ENCODE measurements at regions not wholly inside any gene's neighbourhood (a gene's known extent, or its start where the extent isn't known, plus 50 kb on each side); places are given as distances from the start of the nearest gene placed in this dataset.

- Histone ChIP-seq H3K36me3 (no peaks in the 10 kb centered on the region), H3K4me1 (ENCODE audit: low read depth) (no peaks in the 10 kb centered on the region), H3K4me3 (no peak overlapping the region), H3K27me3 (no peaks in the 10 kb centered on the region), H3K27ac (no peak overlapping the region), H3K9me3 (ENCODE audit: low read depth) (no peaks in the 10 kb centered on the region)
- TF ChIP-seq, protein P1, sequence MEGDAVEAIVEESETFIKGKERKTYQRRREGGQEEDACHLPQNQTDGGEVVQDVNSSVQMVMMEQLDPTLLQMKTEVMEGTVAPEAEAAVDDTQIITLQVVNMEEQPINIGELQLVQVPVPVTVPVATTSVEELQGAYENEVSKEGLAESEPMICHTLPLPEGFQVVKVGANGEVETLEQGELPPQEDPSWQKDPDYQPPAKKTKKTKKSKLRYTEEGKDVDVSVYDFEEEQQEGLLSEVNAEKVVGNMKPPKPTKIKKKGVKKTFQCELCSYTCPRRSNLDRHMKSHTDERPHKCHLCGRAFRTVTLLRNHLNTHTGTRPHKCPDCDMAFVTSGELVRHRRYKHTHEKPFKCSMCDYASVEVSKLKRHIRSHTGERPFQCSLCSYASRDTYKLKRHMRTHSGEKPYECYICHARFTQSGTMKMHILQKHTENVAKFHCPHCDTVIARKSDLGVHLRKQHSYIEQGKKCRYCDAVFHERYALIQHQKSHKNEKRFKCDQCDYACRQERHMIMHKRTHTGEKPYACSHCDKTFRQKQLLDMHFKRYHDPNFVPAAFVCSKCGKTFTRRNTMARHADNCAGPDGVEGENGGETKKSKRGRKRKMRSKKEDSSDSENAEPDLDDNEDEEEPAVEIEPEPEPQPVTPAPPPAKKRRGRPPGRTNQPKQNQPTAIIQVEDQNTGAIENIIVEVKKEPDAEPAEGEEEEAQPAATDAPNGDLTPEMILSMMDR (IDR thresholded peaks at IDR 0.05; ENCODE audit: low read depth, low read length): no peak
- no peak for DNase-seq (ENCODE audit: low read depth in 1 of 2, low spot score in 1 of 2)
Measured at GRCh38 chr5:42015681-42016080, 90.6 kb downstream of the FBXO4 start.

DNA sequence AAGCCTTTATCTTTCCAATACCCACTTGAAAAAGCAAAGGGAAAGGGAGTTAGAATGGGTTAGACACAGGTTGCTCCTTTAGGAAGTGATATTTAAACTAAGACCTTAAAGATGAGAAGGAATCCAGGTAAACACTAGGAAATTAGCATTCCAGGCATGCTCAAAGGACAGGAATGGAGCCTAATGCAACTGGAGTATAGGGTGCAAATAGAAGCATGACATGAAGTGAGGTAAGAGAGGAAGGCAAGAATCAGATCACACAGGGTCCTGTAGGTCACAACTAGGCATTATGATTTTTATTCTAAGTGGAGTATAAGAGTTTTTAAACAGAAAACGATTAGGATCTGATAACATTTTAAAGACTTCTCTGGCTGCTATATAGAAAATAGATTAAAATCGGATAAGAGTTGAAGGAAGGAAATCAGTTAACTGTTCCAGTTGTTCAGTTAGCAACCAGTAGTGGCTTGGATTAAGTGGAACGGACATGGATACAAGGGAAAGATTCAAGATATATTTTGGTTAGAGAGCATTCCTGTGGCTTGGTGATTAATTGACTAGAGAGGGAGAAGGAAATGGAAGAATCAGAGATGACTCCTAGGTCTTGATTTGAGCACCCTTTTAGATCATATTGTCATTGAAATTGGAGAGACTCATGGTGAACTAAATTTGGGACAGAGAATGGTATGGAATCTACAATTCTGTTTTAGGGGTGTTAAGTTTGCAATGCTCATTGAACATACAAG, 95.9 kb downstream of the FBXO4 start:
- no peak overlapping the region for H3K4me3 ChIP-seq
- no peaks in the 10 kb centered on the region for H3K27me3 ChIP-seq
- DNase-seq (ENCODE audit: low read depth in 1 of 2, low spot score in 1 of 2): peak in 1 of 2 donors; percentile 6
- no peak overlapping the region for H3K27ac ChIP-seq
- TF ChIP-seq, protein P1 (IDR thresholded peaks at IDR 0.05; ENCODE audit: low read depth, low read length): no peak
- no peaks in the 10 kb centered on the region for H3K36me3 ChIP-seq
- H3K9me3 ChIP-seq (ENCODE audit: low read depth): no peaks in the 10 kb centered on the region
- H3K4me1 ChIP-seq (ENCODE audit: low read depth): no peaks in the 10 kb centered on the region

GRCh38 chr5:42021923-42022322, 96.8 kb downstream of the FBXO4 start:
- DNase-seq (ENCODE audit: low read depth in 1 of 2, low spot score in 1 of 2): no peak

GRCh38 chr5:42022383-42022972, 97.4 kb downstream of the FBXO4 start:
- Histone ChIP-seq H3K9me3 (ENCODE audit: low read depth) (no peaks in the 10 kb centered on the region), H3K4me3 (no peak overlapping the region), H3K36me3 (no peaks in the 10 kb centered on the region), H3K4me1 (ENCODE audit: low read depth) (no peaks in the 10 kb centered on the region), H3K27me3 (no peaks in the 10 kb centered on the region), H3K27ac (no peak overlapping the region)
- TF ChIP-seq, protein P1 (IDR thresholded peaks at IDR 0.05; ENCODE audit: low read depth, low read length): no peak
- no peak for DNase-seq (ENCODE audit: low read depth in 1 of 2, low spot score in 1 of 2)

More at GRCh38 chr5:42021923-42022322, 96.8 kb downstream of the FBXO4 start:
- Histone ChIP-seq H3K27me3 (no peaks in the 10 kb centered on the region), H3K9me3 (ENCODE audit: low read depth) (no peaks in the 10 kb centered on the region), H3K27ac (no peak overlapping the region), H3K36me3 (no peaks in the 10 kb centered on the region), H3K4me3 (no peak overlapping the region), H3K4me1 (ENCODE audit: low read depth) (no peaks in the 10 kb centered on the region)
- TF ChIP-seq, protein P1 (IDR thresholded peaks at IDR 0.05; ENCODE audit: low read depth, low read length): no peak

DNA sequence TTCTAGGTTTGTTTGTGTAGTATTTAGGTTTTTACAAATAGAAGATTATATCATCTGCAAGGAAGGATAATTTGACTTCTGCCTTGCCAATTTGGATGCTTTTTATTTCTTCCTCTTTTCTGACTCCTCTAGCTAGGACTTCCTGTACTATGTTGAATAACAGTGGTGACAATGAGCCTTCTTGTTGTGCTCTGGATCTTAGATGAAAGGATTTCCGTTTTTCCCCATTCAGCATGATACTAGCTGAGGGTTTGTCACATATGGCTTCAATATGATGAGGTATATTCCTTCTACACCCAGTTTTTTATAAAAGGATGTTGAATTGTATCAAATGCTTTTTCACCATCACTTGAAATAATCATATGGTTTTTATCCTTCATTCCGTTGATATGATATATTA, 101.4 kb downstream of the FBXO4 start:
- TF ChIP-seq, protein P1 (IDR thresholded peaks at IDR 0.05; ENCODE audit: low read depth, low read length): no peak
- H3K27me3 ChIP-seq: no peaks in the 10 kb centered on the region
- H3K9me3 ChIP-seq (ENCODE audit: low read depth): no peaks in the 10 kb centered on the region
- no peak overlapping the region for H3K27ac ChIP-seq
- no peak overlapping the region for H3K4me3 ChIP-seq
- no peaks in the 10 kb centered on the region for H3K36me3 ChIP-seq
- no peak for DNase-seq (ENCODE audit: low read depth in 1 of 2, low spot score in 1 of 2)
- no peaks in the 10 kb centered on the region for H3K4me1 ChIP-seq (ENCODE audit: low read depth)
